Skin epidermis (tissue), 12 donors: ENCODE measurements at regions not wholly inside any gene's neighbourhood (a gene's known extent, or its start where the extent isn't known, plus 50 kb on each side); places are given as distances from the start of the nearest gene placed in this dataset.

Experiments used
- H3K27ac ChIP-seq, 21 experiments: fragments of 200-600 bp; sonication (generic) in 11 of 21; one replicate each; pipeline ENCODE4 v1.5.0; 2020; ENCODE audit warnings: mild to moderate bottlenecking in 3 of 21, inconsistent platforms in 2 of 21, moderate library complexity in 2 of 21
- H3K4me3 ChIP-seq, 7 experiments: fragments of 200-600 bp; sonication (generic) in 2 of 7; one replicate each; pipeline ENCODE4 v1.5.0; 2020; ENCODE audit warnings: inconsistent platforms in 2 of 7, mild to moderate bottlenecking in 2 of 7, moderate library complexity in 1 of 7

- H3K4me3 ChIP-seq, result no peak overlapping the region
- no peak overlapping the region for H3K27ac ChIP-seq
Measured at GRCh38 chr14:38855513-38855912, 247.5 kb downstream of the SEC23A start.

GRCh38 chr14:38851111-38851510 lies 251.9 kb downstream of the SEC23A start:
- H3K4me3 ChIP-seq, result no peak overlapping the region
- H3K27ac ChIP-seq, result no peak overlapping the region

- no peak overlapping the region for H3K4me3 ChIP-seq
- H3K27ac ChIP-seq, result no peak overlapping the region
Measured at GRCh38 chr14:38850664-38851063, 252.4 kb downstream of the SEC23A start.

- Histone ChIP-seq H3K4me3 (no peak overlapping the region), H3K27ac (no peak overlapping the region)
Measured at GRCh38 chr14:38848243-38848935, 254.6 kb downstream of the SEC23A start.

- Histone ChIP-seq H3K4me3 (no peak overlapping the region), H3K27ac (no peak overlapping the region)
Measured at GRCh38 chr14:38847161-38847560, 255.9 kb downstream of the SEC23A start.

- no peak overlapping the region for H3K4me3 ChIP-seq
- H3K27ac ChIP-seq, result no peak overlapping the region
Measured at GRCh38 chr14:38839694-38840365, 263.2 kb downstream of the SEC23A start.

GRCh38 chr14:38838979-38839323 lies 264.1 kb downstream of the SEC23A start:
- Histone ChIP-seq H3K4me3 (no peak overlapping the region), H3K27ac (no peak overlapping the region)

- H3K4me3 ChIP-seq, result no peak overlapping the region
- H3K27ac ChIP-seq, result no peak overlapping the region
Measured at GRCh38 chr14:38838049-38838978, 264.7 kb downstream of the SEC23A start.

- Histone ChIP-seq H3K27ac (no peak overlapping the region), H3K4me3 (no peak overlapping the region)
Measured at GRCh38 chr14:38837343-38838048, 265.5 kb downstream of the SEC23A start.

GRCh38 chr14:38836539-38836938 lies 266.5 kb downstream of the SEC23A start:
- H3K27ac ChIP-seq, result no peak overlapping the region

GRCh38 chr14:38835874-38836273 lies 267.2 kb downstream of the SEC23A start:
- Histone ChIP-seq H3K27ac (no peak overlapping the region), H3K4me3 (no peak overlapping the region)

More at GRCh38 chr14:38836539-38836938, 266.5 kb downstream of the SEC23A start:
- H3K4me3 ChIP-seq, result no peak overlapping the region

GRCh38 chr14:38828183-38828827 lies 274.7 kb downstream of the SEC23A start:
- H3K27ac ChIP-seq, result no peak overlapping the region
- H3K4me3 ChIP-seq, result no peak overlapping the region

- no peak overlapping the region for H3K27ac ChIP-seq
- no peak overlapping the region for H3K4me3 ChIP-seq
Measured at GRCh38 chr14:38824706-38825105, 278.3 kb downstream of the SEC23A start.

- H3K4me3 ChIP-seq, result no peak overlapping the region
Measured at GRCh38 chr14:38818555-38818954, 284.5 kb downstream of the SEC23A start.

GRCh38 chr14:38808734-38809455 lies 294.1 kb downstream of the SEC23A start:
- H3K27ac ChIP-seq, result peak overlapping the region in 1 of 21 experiments; percentile 19
- no peak overlapping the region for H3K4me3 ChIP-seq

More at GRCh38 chr14:38818555-38818954, 284.5 kb downstream of the SEC23A start:
- H3K27ac ChIP-seq, result no peak overlapping the region

- no peak overlapping the region for H3K27ac ChIP-seq
Measured at GRCh38 chr14:38799671-38800070, 303.4 kb downstream of the SEC23A start.

GRCh38 chr14:38794677-38795076 lies 308.4 kb downstream of the SEC23A start:
- Histone ChIP-seq H3K4me3 (no peak overlapping the region), H3K27ac (no peak overlapping the region)

More at GRCh38 chr14:38799671-38800070, 303.4 kb downstream of the SEC23A start:
- no peak overlapping the region for H3K4me3 ChIP-seq

- H3K4me3 ChIP-seq, result no peak overlapping the region
- no peak overlapping the region for H3K27ac ChIP-seq
Measured at GRCh38 chr14:38791862-38792261, 311.2 kb downstream of the SEC23A start.

GRCh38 chr14:38790916-38791315 lies 312.1 kb downstream of the SEC23A start:
- Histone ChIP-seq H3K4me3 (no peak overlapping the region), H3K27ac (no peak overlapping the region)
